ENCODE measurements at regions not wholly inside any gene's neighbourhood (a gene's known extent, or its start where the extent isn't known, plus 50 kb on each side); places are given as distances from the start of the nearest gene placed in this dataset.

DNA sequence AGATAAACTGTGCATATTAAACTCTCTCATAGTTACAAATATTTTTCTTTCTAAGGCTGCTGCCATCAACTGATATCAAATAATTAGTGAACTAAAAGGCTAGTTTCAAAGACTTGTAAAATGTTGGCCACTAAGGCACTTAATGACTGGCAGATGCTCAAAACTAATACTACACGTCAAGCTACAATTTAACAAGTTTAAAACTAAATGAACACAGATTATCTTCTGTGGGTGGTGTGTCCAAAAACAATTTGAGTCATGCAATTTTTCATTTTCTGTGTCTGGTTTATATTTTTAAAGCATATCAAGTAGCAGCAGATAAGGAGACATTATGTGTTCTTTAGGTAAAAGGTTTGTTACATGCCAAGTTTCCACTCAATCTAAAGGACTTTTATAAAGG lies 665.1 kb downstream of the EFNA5 start:
- CTCF ChIA-PET, result no interaction called here
- WGBS (ENCODE audit: low lambda C conversion rate), result 30% methylated on average over 1 of the region's 1 CpG

GRCh38 chr5:107005161-107005560 lies 665.6 kb downstream of the EFNA5 start:
- Histone ChIP-seq H4K20me1 (ENCODE audit: insufficient read depth) (no peaks in the 10 kb centered on the region), H3K9me3 (no peaks in the 10 kb centered on the region), H3K4me1 (ENCODE audit: control insufficient read depth in 1 of 2, insufficient read depth in 2 of 2, low read depth in 1 of 2, low read length in 1 of 2) (peaks cover 0 to 4% of the 10 kb centered on the region in 2 experiments; a peak in 2 of 4 replicates), H3K4me2 (no peak overlapping the region), H3K27me3 (ENCODE audit: insufficient read depth) (no peaks in the 10 kb centered on the region), H3K79me2 (ENCODE audit: insufficient read depth) (no peaks in the 10 kb centered on the region), H3K27ac (ENCODE audit: low read depth in 2 of 2, low read length in 1 of 2) (peak overlapping the region in 1 of 2 experiments; percentile 28; a peak in 1 of 4 replicates), H3K36me3 (replicated peaks in 1 of 2; ENCODE audit: control insufficient read depth in 1 of 2, insufficient read depth in 2 of 2, low read length in 1 of 2) (no peaks in the 10 kb centered on the region), H3F3A (replicated peaks; ENCODE audit: insufficient read depth) (no peaks in the 10 kb centered on the region), H3K4me3 (ENCODE audit: low read depth in 2 of 2, low read length in 1 of 2) (no peak overlapping the region), H3K9ac (no peak overlapping the region), H3K9me2 (no peaks in the 10 kb centered on the region), H2AFZ (ENCODE audit: low read depth) (no peak overlapping the region)
- no peak for DNase-seq
- TF ChIP-seq POLR2AphosphoS5 (IDR thresholded peaks at IDR 0.05; ENCODE audit: low read depth, low read length) (no peak), SIN3A (IDR thresholded peaks at IDR 0.05; ENCODE audit: borderline replicate concordance, low read depth, low read length) (no peak), EZH2phosphoT487 (IDR thresholded peaks at IDR 0.05; ENCODE audit: borderline replicate concordance, low read depth) (no peak), NFIC (IDR thresholded peaks at IDR 0.05; ENCODE audit: borderline replicate concordance) (no peak), REST (IDR thresholded peaks at IDR 0.05; ENCODE audit: low read depth, low read length) (no peak), ELF1 (IDR thresholded peaks at IDR 0.05) (no peak), EP300 (IDR thresholded peaks at IDR 0.05; ENCODE audit: borderline replicate concordance in 1 of 2, low read depth in 1 of 2, low read length in 1 of 2) (no peak), GATA2 (CRISPR knock-in tag; IDR thresholded peaks at IDR 0.05) (no peak), SMC3 (IDR thresholded peaks at IDR 0.05; ENCODE audit: low read depth, low read length) (no peak), FOXJ3 (CRISPR knock-in tag; IDR thresholded peaks at IDR 0.05) (no peak), FOSL2 (IDR thresholded peaks at IDR 0.05; ENCODE audit: borderline replicate concordance, low read depth) (no peak)
- TF ChIP-seq, protein P1, sequence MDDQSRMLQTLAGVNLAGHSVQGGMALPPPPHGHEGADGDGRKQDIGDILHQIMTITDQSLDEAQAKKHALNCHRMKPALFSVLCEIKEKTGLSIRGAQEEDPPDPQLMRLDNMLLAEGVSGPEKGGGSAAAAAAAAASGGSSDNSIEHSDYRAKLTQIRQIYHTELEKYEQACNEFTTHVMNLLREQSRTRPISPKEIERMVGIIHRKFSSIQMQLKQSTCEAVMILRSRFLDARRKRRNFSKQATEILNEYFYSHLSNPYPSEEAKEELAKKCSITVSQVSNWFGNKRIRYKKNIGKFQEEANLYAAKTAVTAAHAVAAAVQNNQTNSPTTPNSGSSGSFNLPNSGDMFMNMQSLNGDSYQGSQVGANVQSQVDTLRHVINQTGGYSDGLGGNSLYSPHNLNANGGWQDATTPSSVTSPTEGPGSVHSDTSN (IDR thresholded peaks at IDR 0.05), result no peak
- POLR2A ChIA-PET, result no interaction called here
- 67% methylated on average over 4 of the region's 4 CpGs for WGBS (ENCODE audit: low lambda C conversion rate)
- CTCF ChIA-PET, result no interaction called here

More for the DNA sequence above, 665.1 kb downstream of the EFNA5 start:
- H4K20me1 ChIP-seq (ENCODE audit: insufficient read depth), result no peaks in the 10 kb centered on the region
- no peaks in the 10 kb centered on the region for H3K36me3 ChIP-seq (replicated peaks in 1 of 2; ENCODE audit: control insufficient read depth in 1 of 2, insufficient read depth in 2 of 2, low read length in 1 of 2)
- H2AFZ ChIP-seq (ENCODE audit: low read depth), result no peak overlapping the region
- H3K79me2 ChIP-seq (ENCODE audit: insufficient read depth), result no peaks in the 10 kb centered on the region
- POLR2A ChIA-PET, result no interaction called here
- no peak overlapping the region for H3K9ac ChIP-seq
- TF ChIP-seq GATA2 (CRISPR knock-in tag; IDR thresholded peaks at IDR 0.05), result peak; percentile 39
- TF ChIP-seq MEF2A (IDR thresholded peaks at IDR 0.05; ENCODE audit: borderline replicate concordance, low read depth), result no peak
- no peak for DNase-seq
- no peaks in the 10 kb centered on the region for H3F3A ChIP-seq (replicated peaks; ENCODE audit: insufficient read depth)
- no peak overlapping the region for H3K4me3 ChIP-seq (ENCODE audit: low read depth in 2 of 2, low read length in 1 of 2)
- no peak overlapping the region for H3K4me2 ChIP-seq
- no peaks in the 10 kb centered on the region for H3K9me3 ChIP-seq
- H3K9me2 ChIP-seq, result no peaks in the 10 kb centered on the region
- no peaks in the 10 kb centered on the region for H3K27me3 ChIP-seq (ENCODE audit: insufficient read depth)
- peaks cover 0 to 4% of the 10 kb centered on the region in 2 experiments; a peak in 2 of 4 replicates for H3K4me1 ChIP-seq (ENCODE audit: control insufficient read depth in 1 of 2, insufficient read depth in 2 of 2, low read depth in 1 of 2, low read length in 1 of 2)
- H3K27ac ChIP-seq (ENCODE audit: low read depth in 2 of 2, low read length in 1 of 2), result peak overlapping the region in 1 of 2 experiments; percentile 39; a peak in 1 of 4 replicates
